HCT116 (cell line): ENCODE measurements at regions not wholly inside any gene's neighbourhood (a gene's known extent, or its start where the extent isn't known, plus 50 kb on each side); places are given as distances from the start of the nearest gene placed in this dataset.

Experiments used
- ATAC-seq: fragments of 200-7000 bp; cut with Tn5 transposase; 2 replicates; pipeline ENCODE4 v1.9.1; 2020; ENCODE audit warnings: mild to moderate bottlenecking, moderate library complexity
- BruUV-seq: library from RNA; stranded (reverse); fragments of 400-500 nt; replicated peaks from 2 replicates; lab custom pipeline; 2021; lab: Mats Ljungman, UMichigan
- CTCF ChIA-PET: fragments of 300-600 bp; sonication (Branson Sonifier 250); formaldehyde crosslinking; loops from one replicate; lab custom pipeline; 2021; ENCODE audit warnings: antibody characterized with exemption; lab: Charles Lee
- POLR2A ChIA-PET: fragments of 300-600, 350-600 bp; sonication (Branson Sonifier 250); formaldehyde crosslinking; loops from one replicate; lab custom pipeline; 2021; ENCODE audit warnings: antibody characterized with exemption; lab: Charles Lee
- RAD21 ChIA-PET, 2 experiments: fragments of 300-600 bp; sonication (Branson Sonifier 250); formaldehyde crosslinking; loops; one replicate each; lab custom pipeline; 2023; ENCODE audit warnings: low total read pairs in 2 of 2; ENCODE audit not compliant: uncharacterized antibody in 2 of 2, unreplicated experiment in 2 of 2, low non-redundant PET in 1 of 2; lab: Charles Lee
- DNase-seq: peaks from one replicate; pipeline ENCODE4 v3.0.0-alpha.2; 2010; ENCODE audit warnings: low read depth, low spot score
- H2AFZ ChIP-seq: fragments of 200-600 bp; shearing (Covaris generic), sonication (generic); 2 replicates; pipeline ENCODE4 v1.6.1; 2017; ENCODE audit warnings: low read depth, mixed run types, mixed read lengths, antibody characterized with exemption, low read length; ENCODE audit not compliant: poor library complexity, severe bottlenecking
- H3K27ac ChIP-seq: 2 replicates; pipeline ENCODE4 v1.5.1; 2012; ENCODE audit warnings: low read depth, low read length
- H3K27me3 ChIP-seq: fragments of 200-600 bp; sonication (generic); 2 replicates; pipeline ENCODE4 v1.6.1; 2016; ENCODE audit warnings: mixed run types, low read length, mixed read lengths; ENCODE audit not compliant: insufficient read depth
- H3K36me3 ChIP-seq, 2 experiments: fragments of 200-500 bp in 1 of 2; fragments of 200-600 bp in 1 of 2; sonication (Bioruptor generic) in 1 of 2; sonication (generic) in 1 of 2; 2 replicates each; pipeline versions ENCODE4 v1.5.1 to v1.6.1; 2014 to 2016; ENCODE audit warnings: low read length in 2 of 2, inconsistent platforms in 1 of 2, mixed read lengths in 1 of 2, mixed run types in 1 of 2; ENCODE audit not compliant: insufficient read depth in 2 of 2, control insufficient read depth in 1 of 2
- H3K4me1 ChIP-seq, 2 experiments: fragments of 200-600 bp in 1 of 2; sonication (generic) in 1 of 2; 2 replicates each; pipeline versions ENCODE4 v1.5.1 to v1.6.1; 2012 to 2017; ENCODE audit warnings: low read length in 2 of 2, inconsistent platforms in 1 of 2, mild to moderate bottlenecking in 1 of 2, mixed read lengths in 1 of 2, mixed run types in 1 of 2, moderate library complexity in 1 of 2; ENCODE audit not compliant: insufficient read depth in 2 of 2, control insufficient read depth in 1 of 2
- H3K4me2 ChIP-seq: fragments of 200-600 bp; sonication (generic); 2 replicates; pipeline ENCODE4 v1.6.1; 2017; ENCODE audit warnings: mixed run types, low read length, mixed read lengths
- H3K4me3 ChIP-seq, 2 experiments: fragments of 200-600 bp in 1 of 2; sonication (generic) in 1 of 2; replicated peaks in 1 of 2; 2 replicates each; pipeline ENCODE4 v1.5.1; 2011 to 2016; ENCODE audit warnings: low read length in 2 of 2, control low read depth in 1 of 2, low read depth in 1 of 2, mild to moderate bottlenecking in 1 of 2, mixed read lengths in 1 of 2, mixed run types in 1 of 2
- H3K79me2 ChIP-seq: fragments of 200-600 bp; sonication (generic); 2 replicates; pipeline ENCODE4 v1.6.1; 2017; ENCODE audit warnings: mild to moderate bottlenecking, mixed run types, low read length, moderate library complexity, mixed read lengths; ENCODE audit not compliant: insufficient read depth
- H3K9ac ChIP-seq: fragments of 200-600 bp; sonication (generic); 2 replicates; pipeline ENCODE4 v1.6.1; 2016; ENCODE audit warnings: low read length, mixed read lengths
- H3K9me2 ChIP-seq: fragments of 200-600 bp; sonication (generic), shearing (Covaris generic); 2 replicates; pipeline ENCODE4 v1.6.1; 2017; ENCODE audit warnings: mixed run types, mild to moderate bottlenecking, moderate library complexity; ENCODE audit not compliant: insufficient read depth
- H3K9me3 ChIP-seq, 2 experiments: fragments of 200-500 bp in 1 of 2; fragments of 200-600 bp in 1 of 2; sonication (Bioruptor generic) in 1 of 2; sonication (generic) in 1 of 2; 2 replicates each; pipeline ENCODE4 v1.6.1; 2014 to 2017; ENCODE audit warnings: low read length in 2 of 2, mixed read lengths in 2 of 2, inconsistent platforms in 1 of 2, low read depth in 1 of 2, mild to moderate bottlenecking in 1 of 2, mixed run types in 1 of 2, moderate library complexity in 1 of 2; ENCODE audit not compliant: control insufficient read depth in 1 of 2, insufficient read depth in 1 of 2
- H4K20me1 ChIP-seq: fragments of 200-600 bp; sonication (generic), shearing (Covaris generic); 2 replicates; pipeline ENCODE4 v1.6.1; 2017; ENCODE audit warnings: mixed run types, mild to moderate bottlenecking, moderate library complexity; ENCODE audit not compliant: insufficient read depth
- ATF3 ChIP-seq: IDR thresholded peaks from 2 replicates; pipeline ENCODE4 v1.6.1; 2012
- CEBPB ChIP-seq: IDR thresholded peaks from 2 replicates; pipeline ENCODE4 v1.6.1; 2012; ENCODE audit warnings: low read depth
- CTCF ChIP-seq, 3 experiments: fragments of 200-600 bp in 1 of 3; sonication (generic) in 1 of 3; IDR thresholded peaks in 2 of 3; conservative IDR thresholded peaks in 1 of 3; 2 replicates each; pipeline ENCODE4 v1.5.1; 2012 to 2017; ENCODE audit warnings: low read depth in 2 of 3, low read length in 2 of 3, antibody characterized with exemption in 1 of 3, borderline replicate concordance in 1 of 3, control low read depth in 1 of 3, mild to moderate bottlenecking in 1 of 3, mixed read lengths in 1 of 3, mixed run types in 1 of 3, moderate library complexity in 1 of 3; ENCODE audit not compliant: insufficient read depth in 1 of 3
- EGR1 ChIP-seq: IDR thresholded peaks from 2 replicates; pipeline ENCODE4 v1.6.1; 2012; ENCODE audit warnings: low read depth
- ELF1 ChIP-seq: IDR thresholded peaks from 2 replicates; pipeline ENCODE4 v1.6.1; 2012; ENCODE audit warnings: low read depth, borderline replicate concordance
- EZH2phosphoT487 ChIP-seq: fragments of 200-600 bp; IDR thresholded peaks from 2 replicates; pipeline ENCODE4 v1.6.1; 2018; ENCODE audit warnings: antibody characterized with exemption, borderline replicate concordance
- JUND ChIP-seq: IDR thresholded peaks from 2 replicates; pipeline ENCODE4 v1.6.1; 2012
- MAX ChIP-seq: IDR thresholded peaks from 2 replicates; pipeline ENCODE4 v1.6.1; 2012
- POLR2A ChIP-seq: IDR thresholded peaks from 2 replicates; pipeline ENCODE4 v1.7.0; 2011; ENCODE audit warnings: borderline replicate concordance; ENCODE audit not compliant: insufficient read depth, insufficient read length; ENCODE audit errors: extremely low read depth
- POLR2AphosphoS5 ChIP-seq: IDR thresholded peaks from 2 replicates; pipeline ENCODE4 v1.6.1; 2011; ENCODE audit warnings: mild to moderate bottlenecking, low read depth, low read length, moderate library complexity
- RAD21 ChIP-seq: IDR thresholded peaks from 2 replicates; pipeline ENCODE4 v1.6.1; 2012; ENCODE audit warnings: low read depth, mild to moderate bottlenecking
- SIN3A ChIP-seq: IDR thresholded peaks from 2 replicates; pipeline ENCODE4 v1.6.1; 2012; ENCODE audit warnings: low read depth
- TCF7L2 ChIP-seq: IDR thresholded peaks from 2 replicates; pipeline ENCODE4 v1.7.0; 2011; ENCODE audit warnings: borderline replicate concordance, inconsistent platforms; ENCODE audit not compliant: insufficient read depth, insufficient read length; ENCODE audit errors: extremely low read depth
- YY1 ChIP-seq: IDR thresholded peaks from 2 replicates; pipeline ENCODE4 v1.6.1; 2011; ENCODE audit warnings: low read length, low read depth, moderate library complexity, mild to moderate bottlenecking; ENCODE audit not compliant: insufficient replicate concordance; ENCODE audit errors: extremely low read depth
- ZBTB33 ChIP-seq: IDR thresholded peaks from 2 replicates; pipeline ENCODE4 v1.6.1; 2011; ENCODE audit warnings: mild to moderate bottlenecking, low read length, moderate library complexity; ENCODE audit not compliant: insufficient replicate concordance; ENCODE audit errors: extremely low read depth
- ZFX ChIP-seq: fragments of 450-650 bp; IDR thresholded peaks from 2 replicates; pipeline ENCODE4 v1.6.1; 2017
- ZNF274 ChIP-seq: fragments of 200-500 bp; sonication (Bioruptor generic); IDR thresholded peaks from 2 replicates; pipeline ENCODE4 v1.6.1; 2014; ENCODE audit warnings: mild to moderate bottlenecking, low read depth, low read length, inconsistent platforms
- intact Hi-C: fragments of 100-400 bp; cut with micrococcal nuclease; formaldehyde crosslinking; loops from 2 replicates; pipeline ENCODE4 v1.10.0; 2022

GRCh38 chr9:88753691-88754367, 218.9 kb downstream of the NXNL2 start:
- no peak overlapping the region for H3K4me3 ChIP-seq
- no peaks in the 10 kb centered on the region for H3K79me2 ChIP-seq
- H3K27ac ChIP-seq, result no peak overlapping the region
- ATAC-seq, result no peak
- ChIA-PET RAD21 (no interaction called here), POLR2A (no interaction called here), CTCF (no interaction called here)
- H2AFZ ChIP-seq, result no peak overlapping the region
- H3K4me1 ChIP-seq, result no peaks in the 10 kb centered on the region
- no peak overlapping the region for H3K9ac ChIP-seq
- no peaks in the 10 kb centered on the region for H3K9me2 ChIP-seq
- H3K4me2 ChIP-seq, result no peak overlapping the region
- no peaks in the 10 kb centered on the region for H3K27me3 ChIP-seq
- no TSS peak for BruUV-seq
- no peaks in the 10 kb centered on the region for H3K9me3 ChIP-seq
- no peaks in the 10 kb centered on the region for H4K20me1 ChIP-seq
- TF ChIP-seq EZH2phosphoT487 (no peak), RAD21 (no peak), CTCF (IDR thresholded peaks at IDR 0.05 in 2 of 3, conservative IDR thresholded peaks at IDR 0.05 in 1 of 3; ENCODE audit: borderline replicate concordance in 1 of 3, insufficient read depth in 1 of 3, low read depth in 2 of 3, low read length in 2 of 3) (no peak), ZNF274 (no peak), MAX (no peak), JUND (no peak), ZBTB33 (no peak), POLR2A (no peak), ELF1 (no peak), ATF3 (no peak), TCF7L2 (no peak), EGR1 (no peak), POLR2AphosphoS5 (no peak), CEBPB (no peak), YY1 (no peak), ZFX (no peak), SIN3A (no peak)
- no peaks in the 10 kb centered on the region for H3K36me3 ChIP-seq
- no peak for DNase-seq
- intact Hi-C loops, result no loop called here
